SK-N-MC (cell line): ENCODE measurements at regions not wholly inside any gene's neighbourhood (a gene's known extent, or its start where the extent isn't known, plus 50 kb on each side); places are given as distances from the start of the nearest gene placed in this dataset.
A peak's percentile ranks its signal among the peaks of the same experiment; 100 is the strongest.

ENCODE experiments used
- DNase-seq: peaks from one replicate; pipeline ENCODE4 v3.0.0-alpha.2; 2011; ENCODE audit warnings: low read depth, low spot score
- H3K27ac ChIP-seq: fragments of 200-600 bp; sonication (generic); 2 replicates; pipeline ENCODE4 v1.5.1; 2016; ENCODE audit warnings: mixed run types
- H3K36me3 ChIP-seq: fragments of 200-600 bp; sonication (generic); 2 replicates; pipeline ENCODE4 v1.6.1; 2017; ENCODE audit warnings: antibody characterized with exemption, low read length, mixed read lengths; ENCODE audit not compliant: insufficient read depth
- H3K4me3 ChIP-seq: fragments of 200-600 bp; sonication (generic); 2 replicates; pipeline ENCODE4 v1.5.1; 2016
- H3K9ac ChIP-seq: fragments of 200-600 bp; sonication (generic); 2 replicates; pipeline ENCODE4 v1.8.0; 2017; ENCODE audit warnings: mixed run types, mixed read lengths; ENCODE audit not compliant: insufficient read length
- H3K9me3 ChIP-seq: fragments of 200-600 bp; sonication (generic); 2 replicates; pipeline ENCODE4 v1.6.1; 2017; ENCODE audit warnings: low read depth, mild to moderate bottlenecking, antibody characterized with exemption, low read length, moderate library complexity, mixed read lengths
- EZH2 ChIP-seq: fragments of 200-600 bp; sonication (generic); IDR thresholded peaks from one replicate; pipeline ENCODE4 v1.6.1; 2017; ENCODE audit warnings: antibody characterized with exemption
- FOXP2 ChIP-seq: optimal IDR thresholded peaks from 2 replicates; pipeline ENCODE3; 2011; ENCODE audit warnings: mild to moderate bottlenecking, moderate library complexity; ENCODE audit not compliant: insufficient read depth; ENCODE audit errors: extremely low read length, control extremely low read depth
- POLR2AphosphoS5 ChIP-seq: IDR thresholded peaks from 2 replicates; pipeline ENCODE4 v1.6.1; 2012; ENCODE audit warnings: mild to moderate bottlenecking, low read depth, low read length, borderline replicate concordance

GRCh38 chrX:40278340-40279090 is 180.8 kb upstream of the BCOR start:
- Histone ChIP-seq H3K9me3 (no peaks in the 10 kb centered on the region), H3K9ac (no peak overlapping the region), H3K4me3 (no peak overlapping the region), H3K27ac (no peak overlapping the region), H3K36me3 (no peaks in the 10 kb centered on the region)
- no peak for TF ChIP-seq POLR2AphosphoS5
- no peak for TF ChIP-seq FOXP2
- TF ChIP-seq EZH2 = no peak
- DNase-seq = no peak

GRCh38 chrX:40277672-40278071 is 179.9 kb upstream of the BCOR start:
- no peak for DNase-seq
- no peak overlapping the region for H3K27ac ChIP-seq
- H3K4me3 ChIP-seq = no peak overlapping the region
- no peaks in the 10 kb centered on the region for H3K36me3 ChIP-seq
- TF ChIP-seq POLR2AphosphoS5 = no peak
- no peak for TF ChIP-seq FOXP2
- TF ChIP-seq EZH2 = no peak
- H3K9ac ChIP-seq = no peak overlapping the region
- H3K9me3 ChIP-seq = no peaks in the 10 kb centered on the region

- H3K9me3 ChIP-seq = no peaks in the 10 kb centered on the region
- no peaks in the 10 kb centered on the region for H3K36me3 ChIP-seq
- DNase-seq = no peak
- no peak overlapping the region for H3K9ac ChIP-seq
- H3K27ac ChIP-seq = no peak overlapping the region
- no peak for TF ChIP-seq POLR2AphosphoS5
- no peak overlapping the region for H3K4me3 ChIP-seq
Observed at GRCh38 chrX:40273356-40274050, 175.7 kb upstream of the BCOR start.

- TF ChIP-seq EZH2 = no peak
- no peak for TF ChIP-seq POLR2AphosphoS5
- TF ChIP-seq FOXP2 = no peak
- Histone ChIP-seq H3K9me3 (no peaks in the 10 kb centered on the region), H3K4me3 (no peak overlapping the region), H3K36me3 (no peaks in the 10 kb centered on the region), H3K9ac (no peak overlapping the region), H3K27ac (no peak overlapping the region)
- no peak for DNase-seq
Observed at GRCh38 chrX:40272776-40273175, 175.0 kb upstream of the BCOR start.

GRCh38 chrX:40272141-40272540 is 174.4 kb upstream of the BCOR start:
- no peak for DNase-seq
- no peak overlapping the region for H3K27ac ChIP-seq
- no peak for TF ChIP-seq EZH2
- no peak for TF ChIP-seq FOXP2
- TF ChIP-seq POLR2AphosphoS5 = no peak
- H3K36me3 ChIP-seq = no peaks in the 10 kb centered on the region
- no peak overlapping the region for H3K4me3 ChIP-seq
- H3K9ac ChIP-seq = no peak overlapping the region
- H3K9me3 ChIP-seq = no peaks in the 10 kb centered on the region

- Histone ChIP-seq H3K9ac (no peak overlapping the region), H3K27ac (peak overlapping the region; percentile 1; the same call in 1 of the 2 replicates), H3K4me3 (no peak overlapping the region), H3K36me3 (no peaks in the 10 kb centered on the region), H3K9me3 (no peaks in the 10 kb centered on the region)
- TF ChIP-seq POLR2AphosphoS5 (no peak), FOXP2 (no peak), EZH2 (no peak)
- no peak for DNase-seq
Observed at GRCh38 chrX:40268188-40268520, 170.4 kb upstream of the BCOR start.

- Histone ChIP-seq H3K9ac (no peak overlapping the region), H3K4me3 (peak overlapping the region; percentile 51), H3K27ac (peak overlapping the region; percentile 13; the same call in 1 of the 2 replicates), H3K9me3 (no peaks in the 10 kb centered on the region), H3K36me3 (no peaks in the 10 kb centered on the region)
- no peak for DNase-seq
- TF ChIP-seq FOXP2 (no peak), EZH2 (no peak), POLR2AphosphoS5 (no peak)
Observed at GRCh38 chrX:40267334-40268187, 169.8 kb upstream of the BCOR start.

GRCh38 chrX:40266490-40267333 is 169.0 kb upstream of the BCOR start:
- Histone ChIP-seq H3K36me3 (no peaks in the 10 kb centered on the region), H3K9me3 (no peaks in the 10 kb centered on the region), H3K27ac (no peak overlapping the region), H3K4me3 (peak overlapping the region; percentile 51), H3K9ac (no peak overlapping the region)
- no peak for DNase-seq
- TF ChIP-seq EZH2 = no peak
- TF ChIP-seq POLR2AphosphoS5 = no peak
- TF ChIP-seq FOXP2 = no peak
